ENCODE measurements at regions not wholly inside any gene's neighbourhood (a gene's known extent, or its start where the extent isn't known, plus 50 kb on each side); places are given as distances from the start of the nearest gene placed in this dataset.

DNA sequence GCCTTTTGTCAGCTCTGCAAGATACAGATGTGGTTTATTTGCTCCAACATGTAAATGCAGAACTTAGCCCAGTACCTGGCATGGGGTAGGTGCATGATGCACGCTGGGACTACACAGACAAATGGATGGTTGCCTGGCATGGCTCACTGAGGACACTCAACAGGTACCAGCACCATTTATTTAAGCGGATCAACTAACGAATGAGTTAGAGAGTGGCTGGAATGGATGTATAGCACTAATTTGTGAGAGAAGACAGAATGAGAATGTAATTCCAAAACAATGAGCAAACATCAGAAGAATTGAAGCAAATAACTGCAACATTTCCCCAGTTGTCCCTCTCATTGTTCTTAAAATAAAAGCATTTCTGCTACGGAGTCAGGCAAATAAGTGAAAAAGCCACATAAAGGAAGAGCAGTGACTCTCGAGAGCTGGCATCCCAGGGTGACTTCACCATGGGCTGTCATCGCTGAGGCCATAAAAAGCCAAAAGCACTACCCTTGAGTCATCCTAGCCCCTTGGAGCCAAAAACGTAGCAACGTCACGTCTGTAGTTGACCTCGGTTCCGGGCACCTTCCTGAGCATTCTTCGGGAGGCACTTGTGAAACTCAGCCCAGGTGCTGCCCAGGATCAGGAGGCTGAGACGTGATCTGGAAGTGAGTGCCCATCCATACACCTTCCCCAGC is 290.3 kb downstream of the NSG2 start:
- Histone ChIP-seq H3K27ac (ENCODE audit: low read depth in 1 of 2, low read length in 2 of 2) (no peak overlapping the region), H3K9ac (ENCODE audit: low read depth in 1 of 2, low read length in 2 of 2) (no peak overlapping the region), H3K4me3 (ENCODE audit: low read depth in 1 of 3, low read length in 3 of 3) (no peak overlapping the region), H3K36me3 (ENCODE audit: control insufficient read depth in 4 of 4, insufficient read depth in 3 of 4, low read depth in 1 of 4, low read length in 3 of 4) (no peaks in the 10 kb centered on the region), H3K9me3 (ENCODE audit: control insufficient read depth in 4 of 4, low read length in 3 of 4) (no peaks in the 10 kb centered on the region), H3K4me1 (ENCODE audit: control insufficient read depth in 4 of 4, insufficient read depth in 4 of 4, low read length in 3 of 4) (no peaks in the 10 kb centered on the region), H3K27me3 (ENCODE audit: control insufficient read depth in 4 of 4, insufficient read depth in 4 of 4, low read length in 3 of 4) (peaks cover 0 to 10% (median 5%) of the 10 kb centered on the region in 4 donors)
- no peak for DNase-seq (ENCODE audit: low spot score)
- 77% methylated on average over 13 of the region's 13 CpGs for WGBS
- TF ChIP-seq HNF4G (IDR thresholded peaks at IDR 0.05) (no peak), SP1 (IDR thresholded peaks at IDR 0.05) (no peak), GABPA (IDR thresholded peaks at IDR 0.05 in 1 of 2, conservative IDR thresholded peaks at IDR 0.05 in 1 of 2) (no peak), YY1 (IDR thresholded peaks at IDR 0.05) (no peak), EGR1 (IDR thresholded peaks at IDR 0.05; ENCODE audit: low read depth in 2 of 2) (no peak), RXRA (IDR thresholded peaks at IDR 0.05) (no peak)
- TF ChIP-seq, protein P1, sequence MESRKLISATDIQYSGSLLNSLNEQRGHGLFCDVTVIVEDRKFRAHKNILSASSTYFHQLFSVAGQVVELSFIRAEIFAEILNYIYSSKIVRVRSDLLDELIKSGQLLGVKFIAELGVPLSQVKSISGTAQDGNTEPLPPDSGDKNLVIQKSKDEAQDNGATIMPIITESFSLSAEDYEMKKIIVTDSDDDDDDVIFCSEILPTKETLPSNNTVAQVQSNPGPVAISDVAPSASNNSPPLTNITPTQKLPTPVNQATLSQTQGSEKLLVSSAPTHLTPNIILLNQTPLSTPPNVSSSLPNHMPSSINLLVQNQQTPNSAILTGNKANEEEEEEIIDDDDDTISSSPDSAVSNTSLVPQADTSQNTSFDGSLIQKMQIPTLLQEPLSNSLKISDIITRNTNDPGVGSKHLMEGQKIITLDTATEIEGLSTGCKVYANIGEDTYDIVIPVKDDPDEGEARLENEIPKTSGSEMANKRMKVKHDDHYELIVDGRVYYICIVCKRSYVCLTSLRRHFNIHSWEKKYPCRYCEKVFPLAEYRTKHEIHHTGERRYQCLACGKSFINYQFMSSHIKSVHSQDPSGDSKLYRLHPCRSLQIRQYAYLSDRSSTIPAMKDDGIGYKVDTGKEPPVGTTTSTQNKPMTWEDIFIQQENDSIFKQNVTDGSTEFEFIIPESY (IDR thresholded peaks at IDR 0.05): no peak
- TF ChIP-seq, protein P2, sequence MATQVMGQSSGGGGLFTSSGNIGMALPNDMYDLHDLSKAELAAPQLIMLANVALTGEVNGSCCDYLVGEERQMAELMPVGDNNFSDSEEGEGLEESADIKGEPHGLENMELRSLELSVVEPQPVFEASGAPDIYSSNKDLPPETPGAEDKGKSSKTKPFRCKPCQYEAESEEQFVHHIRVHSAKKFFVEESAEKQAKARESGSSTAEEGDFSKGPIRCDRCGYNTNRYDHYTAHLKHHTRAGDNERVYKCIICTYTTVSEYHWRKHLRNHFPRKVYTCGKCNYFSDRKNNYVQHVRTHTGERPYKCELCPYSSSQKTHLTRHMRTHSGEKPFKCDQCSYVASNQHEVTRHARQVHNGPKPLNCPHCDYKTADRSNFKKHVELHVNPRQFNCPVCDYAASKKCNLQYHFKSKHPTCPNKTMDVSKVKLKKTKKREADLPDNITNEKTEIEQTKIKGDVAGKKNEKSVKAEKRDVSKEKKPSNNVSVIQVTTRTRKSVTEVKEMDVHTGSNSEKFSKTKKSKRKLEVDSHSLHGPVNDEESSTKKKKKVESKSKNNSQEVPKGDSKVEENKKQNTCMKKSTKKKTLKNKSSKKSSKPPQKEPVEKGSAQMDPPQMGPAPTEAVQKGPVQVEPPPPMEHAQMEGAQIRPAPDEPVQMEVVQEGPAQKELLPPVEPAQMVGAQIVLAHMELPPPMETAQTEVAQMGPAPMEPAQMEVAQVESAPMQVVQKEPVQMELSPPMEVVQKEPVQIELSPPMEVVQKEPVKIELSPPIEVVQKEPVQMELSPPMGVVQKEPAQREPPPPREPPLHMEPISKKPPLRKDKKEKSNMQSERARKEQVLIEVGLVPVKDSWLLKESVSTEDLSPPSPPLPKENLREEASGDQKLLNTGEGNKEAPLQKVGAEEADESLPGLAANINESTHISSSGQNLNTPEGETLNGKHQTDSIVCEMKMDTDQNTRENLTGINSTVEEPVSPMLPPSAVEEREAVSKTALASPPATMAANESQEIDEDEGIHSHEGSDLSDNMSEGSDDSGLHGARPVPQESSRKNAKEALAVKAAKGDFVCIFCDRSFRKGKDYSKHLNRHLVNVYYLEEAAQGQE (IDR thresholded peaks at IDR 0.05): no peak

DNA sequence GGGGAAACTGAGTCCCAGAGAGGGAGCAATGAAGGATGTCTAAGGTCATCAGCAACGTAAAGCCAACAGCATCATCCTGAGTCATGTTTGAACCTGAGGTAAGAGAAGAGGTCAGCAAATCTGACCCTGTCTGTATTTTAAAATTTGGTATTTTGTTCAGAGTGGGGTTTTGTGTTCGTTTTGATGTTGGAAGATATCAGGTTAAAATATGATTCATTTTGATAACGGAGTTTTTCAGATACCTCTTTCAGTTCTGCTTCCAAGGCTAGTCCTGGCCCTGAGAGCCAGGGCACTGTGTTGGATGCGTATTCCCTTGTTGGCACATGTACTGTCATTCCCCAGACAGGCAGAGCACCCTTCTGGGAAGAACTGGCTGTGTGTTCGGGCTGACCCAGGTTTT is 291.0 kb downstream of the NSG2 start:
- no peaks in the 10 kb centered on the region for H3K36me3 ChIP-seq (ENCODE audit: control insufficient read depth in 4 of 4, insufficient read depth in 3 of 4, low read depth in 1 of 4, low read length in 3 of 4)
- TF ChIP-seq NR2F2 (IDR thresholded peaks at IDR 0.05): no peak
- TF ChIP-seq RAD21 (IDR thresholded peaks at IDR 0.05): no peak
- TF ChIP-seq JUND (IDR thresholded peaks at IDR 0.05): no peak
- TF ChIP-seq HNF4A (conservative IDR thresholded peaks at IDR 0.05): no peak
- TF ChIP-seq, protein P3, sequence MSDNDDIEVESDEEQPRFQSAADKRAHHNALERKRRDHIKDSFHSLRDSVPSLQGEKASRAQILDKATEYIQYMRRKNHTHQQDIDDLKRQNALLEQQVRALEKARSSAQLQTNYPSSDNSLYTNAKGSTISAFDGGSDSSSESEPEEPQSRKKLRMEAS (IDR thresholded peaks at IDR 0.05): no peak
- TF ChIP-seq YY1 (IDR thresholded peaks at IDR 0.05): no peak
- TF ChIP-seq, protein P1 (IDR thresholded peaks at IDR 0.05): no peak
- TF ChIP-seq RXRA (IDR thresholded peaks at IDR 0.05): no peak
- no peak for TF ChIP-seq FOXA2 (IDR thresholded peaks at IDR 0.05)
- TF ChIP-seq FOXA1 (IDR thresholded peaks at IDR 0.05): no peak
- no peak for TF ChIP-seq SP1 (IDR thresholded peaks at IDR 0.05)
- TF ChIP-seq GABPA (IDR thresholded peaks at IDR 0.05 in 1 of 2, conservative IDR thresholded peaks at IDR 0.05 in 1 of 2): no peak
- no peak for TF ChIP-seq HNF4G (IDR thresholded peaks at IDR 0.05)
- TF ChIP-seq EGR1 (IDR thresholded peaks at IDR 0.05; ENCODE audit: low read depth in 2 of 2): no peak
- TF ChIP-seq, protein P4, sequence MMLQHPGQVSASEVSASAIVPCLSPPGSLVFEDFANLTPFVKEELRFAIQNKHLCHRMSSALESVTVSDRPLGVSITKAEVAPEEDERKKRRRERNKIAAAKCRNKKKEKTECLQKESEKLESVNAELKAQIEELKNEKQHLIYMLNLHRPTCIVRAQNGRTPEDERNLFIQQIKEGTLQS (IDR thresholded peaks at IDR 0.05): no peak
- TF ChIP-seq, protein P2 (IDR thresholded peaks at IDR 0.05): no peak
- no peak for TF ChIP-seq TAF1 (conservative IDR thresholded peaks at IDR 0.05)
- no peaks in the 10 kb centered on the region for H3K9me3 ChIP-seq (ENCODE audit: control insufficient read depth in 4 of 4, low read length in 3 of 4)
- no peaks in the 10 kb centered on the region for H3K4me1 ChIP-seq (ENCODE audit: control insufficient read depth in 4 of 4, insufficient read depth in 4 of 4, low read length in 3 of 4)
- WGBS: 67% methylated on average over 5 of the region's 5 CpGs
- DNase-seq (ENCODE audit: low spot score): no peak
- no peak overlapping the region for H3K4me3 ChIP-seq (ENCODE audit: low read depth in 1 of 3, low read length in 3 of 3)
- no peak overlapping the region for H3K27ac ChIP-seq (ENCODE audit: low read depth in 1 of 2, low read length in 2 of 2)
- peaks cover 0 to 10% (median 5%) of the 10 kb centered on the region in 4 donors for H3K27me3 ChIP-seq (ENCODE audit: control insufficient read depth in 4 of 4, insufficient read depth in 4 of 4, low read length in 3 of 4)
- no peak overlapping the region for H3K9ac ChIP-seq (ENCODE audit: low read depth in 1 of 2, low read length in 2 of 2)
